OCI-LY1 (cell line): ENCODE measurements at regions not wholly inside any gene's neighbourhood (a gene's known extent, or its start where the extent isn't known, plus 50 kb on each side); places are given as distances from the start of the nearest gene placed in this dataset.

ENCODE experiments used
- H2AFZ ChIP-seq: fragments of 200-600 bp; sonication (generic), shearing (Covaris generic); 2 replicates; pipeline ENCODE4 v1.6.0; 2014; ENCODE audit warnings: antibody characterized with exemption, mild to moderate bottlenecking, low read length
- H3F3A ChIP-seq: fragments of 200-600 bp; sonication (generic), shearing (Covaris generic); 2 replicates; pipeline ENCODE4 v1.6.0; 2014; ENCODE audit warnings: mild to moderate bottlenecking, antibody characterized with exemption, low read length, moderate library complexity; ENCODE audit not compliant: insufficient read depth
- H3K27ac ChIP-seq: fragments of 200-600 bp; sonication (generic); 2 replicates; pipeline ENCODE4 v1.5.1; 2014; ENCODE audit warnings: low read length, mixed run types, mild to moderate bottlenecking, low read depth; ENCODE audit not compliant: poor library complexity, severe bottlenecking
- H3K27me3 ChIP-seq: fragments of 200-600 bp; sonication (generic); 2 replicates; pipeline ENCODE4 v1.6.0; 2014; ENCODE audit warnings: antibody characterized with exemption, mild to moderate bottlenecking, low read length, moderate library complexity; ENCODE audit not compliant: insufficient read depth
- H3K36me3 ChIP-seq: fragments of 200-600 bp; sonication (generic); 2 replicates; pipeline ENCODE4 v1.6.1; 2014; ENCODE audit warnings: mild to moderate bottlenecking, antibody characterized with exemption, low read length, moderate library complexity, mixed read lengths; ENCODE audit not compliant: insufficient read depth
- H3K4me1 ChIP-seq: fragments of 200-600 bp; sonication (generic); 2 replicates; pipeline ENCODE4 v1.5.1; 2014; ENCODE audit warnings: mild to moderate bottlenecking, low read length, moderate library complexity; ENCODE audit not compliant: insufficient read depth, severe bottlenecking
- H3K4me2 ChIP-seq: fragments of 200-600 bp; sonication (generic), shearing (Covaris generic); 2 replicates; pipeline ENCODE4 v1.6.1; 2014; ENCODE audit warnings: low read length
- H3K4me3 ChIP-seq: fragments of 200-600 bp; sonication (generic); 2 replicates; pipeline ENCODE4 v1.5.1; 2014; ENCODE audit warnings: low read length, low read depth, mild to moderate bottlenecking, mixed read lengths; ENCODE audit not compliant: poor library complexity, severe bottlenecking
- H3K79me2 ChIP-seq: fragments of 200-600 bp; shearing (Covaris generic); 2 replicates; pipeline ENCODE4 v1.6.1; 2016; ENCODE audit warnings: mixed run types, low read length, mixed read lengths; ENCODE audit not compliant: insufficient read depth
- H3K9ac ChIP-seq: fragments of 200-600 bp; sonication (generic), shearing (Covaris generic); 2 replicates; pipeline ENCODE4 v1.6.1; 2014; ENCODE audit warnings: mild to moderate bottlenecking, low read length, mixed read lengths
- H3K9me2 ChIP-seq: fragments of 200-600 bp; sonication (generic), shearing (Covaris generic); 2 replicates; pipeline ENCODE4 v1.6.1; 2014; ENCODE audit warnings: low read depth, mild to moderate bottlenecking, low read length, mixed read lengths
- H3K9me3 ChIP-seq: fragments of 200-600 bp; shearing (Covaris generic); 2 replicates; pipeline ENCODE4 v1.6.1; 2014; ENCODE audit warnings: low read length, mixed read lengths
- H4K20me1 ChIP-seq: fragments of 200-600 bp; sonication (generic), shearing (Covaris generic); 2 replicates; pipeline ENCODE4 v1.6.0; 2016; ENCODE audit warnings: mild to moderate bottlenecking, low read length; ENCODE audit not compliant: insufficient read depth
- CTCF ChIP-seq: fragments of 200-600 bp; sonication (generic), shearing (Covaris generic); IDR thresholded peaks from 2 replicates; pipeline ENCODE4 v1.5.1; 2017; ENCODE audit warnings: mild to moderate bottlenecking, antibody characterized with exemption, low read length, moderate library complexity, mixed read lengths
- EZH2 ChIP-seq: fragments of 200-600 bp; sonication (generic), shearing (Covaris generic); IDR thresholded peaks from 2 replicates; pipeline ENCODE4 v1.8.0; 2017; ENCODE audit warnings: borderline replicate concordance, mixed run types, mild to moderate bottlenecking, antibody characterized with exemption, low read length, moderate library complexity, mixed read lengths

- H3K36me3 ChIP-seq, result no peaks in the 10 kb centered on the region
- peak overlapping the region; percentile 37; the same call in 1 of the 2 replicates for H2AFZ ChIP-seq
- H3K79me2 ChIP-seq, result no peaks in the 10 kb centered on the region
- H3K9me2 ChIP-seq, result no peaks in the 10 kb centered on the region
- no peak overlapping the region for H3K4me2 ChIP-seq
- no peaks in the 10 kb centered on the region for H4K20me1 ChIP-seq
- no peak overlapping the region for H3K27ac ChIP-seq
- H3K9ac ChIP-seq, result no peak overlapping the region
- no peaks in the 10 kb centered on the region for H3K9me3 ChIP-seq
- no peaks in the 10 kb centered on the region for H3F3A ChIP-seq
- H3K27me3 ChIP-seq, result no peaks in the 10 kb centered on the region
- no peaks in the 10 kb centered on the region for H3K4me1 ChIP-seq
- no peak for TF ChIP-seq EZH2
- no peak for TF ChIP-seq CTCF
- H3K4me3 ChIP-seq, result no peak overlapping the region
These were observed 227.2 kb upstream of the ROBO2 start for GRCh38 chr3:76812649-76813242.

GRCh38 chr3:76815561-76815960 lies 224.3 kb upstream of the ROBO2 start:
- H2AFZ ChIP-seq, result no peak overlapping the region
- no peaks in the 10 kb centered on the region for H3K27me3 ChIP-seq
- H3K4me1 ChIP-seq, result no peaks in the 10 kb centered on the region
- no peaks in the 10 kb centered on the region for H3F3A ChIP-seq
- TF ChIP-seq EZH2 (no peak), CTCF (no peak)
- no peaks in the 10 kb centered on the region for H3K79me2 ChIP-seq
- H3K36me3 ChIP-seq, result no peaks in the 10 kb centered on the region
- no peaks in the 10 kb centered on the region for H4K20me1 ChIP-seq
- H3K4me3 ChIP-seq, result no peak overlapping the region
- H3K9me3 ChIP-seq, result no peaks in the 10 kb centered on the region
- no peaks in the 10 kb centered on the region for H3K9me2 ChIP-seq
- no peak overlapping the region for H3K4me2 ChIP-seq
- no peak overlapping the region for H3K27ac ChIP-seq
- H3K9ac ChIP-seq, result no peak overlapping the region

- Histone ChIP-seq H3K9me3 (no peaks in the 10 kb centered on the region), H4K20me1 (no peaks in the 10 kb centered on the region), H3K4me2 (no peak overlapping the region), H3K27ac (no peak overlapping the region), H3F3A (no peaks in the 10 kb centered on the region), H3K4me3 (no peak overlapping the region), H3K79me2 (no peaks in the 10 kb centered on the region), H3K27me3 (no peaks in the 10 kb centered on the region), H3K4me1 (no peaks in the 10 kb centered on the region), H3K9me2 (no peaks in the 10 kb centered on the region), H3K9ac (no peak overlapping the region), H3K36me3 (no peaks in the 10 kb centered on the region), H2AFZ (no peak overlapping the region)
- TF ChIP-seq CTCF (no peak), EZH2 (no peak)
These were observed 219.4 kb upstream of the ROBO2 start for GRCh38 chr3:76820481-76820880.
